ENCODE measurements at regions not wholly inside any gene's neighbourhood (a gene's known extent, or its start where the extent isn't known, plus 50 kb on each side); places are given as distances from the start of the nearest gene placed in this dataset.

GRCh38 chr3:180358179-180358578 lies 243.8 kb upstream of the TTC14 start:
- no peak overlapping the region for H3K27ac Mint-ChIP-seq
- intact Hi-C loops (cut with micrococcal nuclease) = no loop called here
- no peaks in the 10 kb centered on the region for H3K36me3 Mint-ChIP-seq (ENCODE audit: low read depth)
- ATAC-seq (no peak), DNase-seq (no peak)
- no peaks in the 10 kb centered on the region for H3K27me3 Mint-ChIP-seq
- POLR2A ChIA-PET = no interaction called here
- peaks cover 4% of the 10 kb centered on the region for H3K9me3 Mint-ChIP-seq
- no peaks in the 10 kb centered on the region for H3K4me1 Mint-ChIP-seq (ENCODE audit: low read depth)
- H3K4me3 Mint-ChIP-seq = no peak overlapping the region
- TF ChIP-seq CTCF (IDR thresholded peaks at IDR 0.05) = no peak
- CTCF ChIA-PET = no interaction called here

GRCh38 chr3:180359061-180359952 lies 242.7 kb upstream of the TTC14 start:
- H3K36me3 Mint-ChIP-seq (ENCODE audit: low read depth) = no peaks in the 10 kb centered on the region
- no peak overlapping the region for H3K4me3 Mint-ChIP-seq
- TF ChIP-seq CTCF (IDR thresholded peaks at IDR 0.05) = no peak
- no peaks in the 10 kb centered on the region for H3K4me1 Mint-ChIP-seq (ENCODE audit: low read depth)
- ChIA-PET CTCF (no interaction called here), POLR2A (no interaction called here)
- intact Hi-C loops (cut with micrococcal nuclease) = no loop called here
- DNase-seq = no peak
- no peak for ATAC-seq
- no peak overlapping the region for H3K27ac Mint-ChIP-seq
- H3K27me3 Mint-ChIP-seq = no peaks in the 10 kb centered on the region
- peaks cover 4% of the 10 kb centered on the region for H3K9me3 Mint-ChIP-seq

- no peak for TF ChIP-seq CTCF (IDR thresholded peaks at IDR 0.05)
- ATAC-seq (no peak), DNase-seq (no peak)
- Mint-ChIP-seq H3K4me1 (ENCODE audit: low read depth) (no peaks in the 10 kb centered on the region), H3K27me3 (no peaks in the 10 kb centered on the region), H3K27ac (no peak overlapping the region), H3K9me3 (peaks cover 4% of the 10 kb centered on the region), H3K36me3 (ENCODE audit: low read depth) (no peaks in the 10 kb centered on the region), H3K4me3 (no peak overlapping the region)
- ChIA-PET POLR2A (no interaction called here), CTCF (no interaction called here)
- intact Hi-C loops (cut with micrococcal nuclease) = no loop called here
These were observed 242.0 kb upstream of the TTC14 start for GRCh38 chr3:180359953-180360279.

- Mint-ChIP-seq H3K27me3 (no peaks in the 10 kb centered on the region), H3K36me3 (ENCODE audit: low read depth) (no peaks in the 10 kb centered on the region), H3K9me3 (peaks cover 11% of the 10 kb centered on the region), H3K27ac (no peak overlapping the region), H3K4me1 (ENCODE audit: low read depth) (no peaks in the 10 kb centered on the region), H3K4me3 (no peak overlapping the region)
- TF ChIP-seq CTCF (IDR thresholded peaks at IDR 0.05) = no peak
- POLR2A ChIA-PET = no interaction called here
- ATAC-seq (no peak), DNase-seq (no peak)
- CTCF ChIA-PET = no interaction called here
- intact Hi-C loops (cut with micrococcal nuclease) = no loop called here
These were observed 239.9 kb upstream of the TTC14 start for GRCh38 chr3:180362081-180362480.

GRCh38 chr3:180375831-180376230 lies 226.1 kb upstream of the TTC14 start:
- Mint-ChIP-seq H3K9me3 (peaks cover 9% of the 10 kb centered on the region), H3K36me3 (ENCODE audit: low read depth) (no peaks in the 10 kb centered on the region), H3K4me1 (ENCODE audit: low read depth) (no peaks in the 10 kb centered on the region), H3K27ac (no peak overlapping the region), H3K27me3 (no peaks in the 10 kb centered on the region), H3K4me3 (no peak overlapping the region)
- CTCF ChIA-PET = no interaction called here
- TF ChIP-seq CTCF (IDR thresholded peaks at IDR 0.05) = no peak
- intact Hi-C loops (cut with micrococcal nuclease) = no loop called here
- ATAC-seq (no peak), DNase-seq (no peak)
- POLR2A ChIA-PET = no interaction called here
